ENCODE measurements at regions not wholly inside any gene's neighbourhood (a gene's known extent, or its start where the extent isn't known, plus 50 kb on each side); places are given as distances from the start of the nearest gene placed in this dataset.

DNA sequence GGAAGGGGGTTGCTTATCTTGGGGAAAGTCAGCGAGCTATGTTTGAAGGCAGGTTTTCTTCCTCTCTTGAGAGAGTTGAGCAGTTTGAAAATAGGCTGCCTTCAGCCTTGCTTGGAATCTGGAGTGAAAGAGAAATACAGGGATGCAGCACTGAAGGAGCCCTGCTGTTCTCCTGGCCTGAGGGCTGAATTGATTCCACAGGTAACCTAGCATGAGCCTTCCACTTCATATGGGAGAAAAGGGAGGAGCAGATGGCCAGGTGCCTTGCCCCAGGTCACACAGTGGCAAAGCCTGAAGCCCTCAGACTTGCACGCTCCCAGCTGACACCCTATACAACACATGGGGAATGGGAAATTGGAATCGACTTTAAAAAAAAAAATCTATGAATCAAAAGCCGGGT, 88.0 kb upstream of the WLS start:
- TF ChIP-seq, protein P1, sequence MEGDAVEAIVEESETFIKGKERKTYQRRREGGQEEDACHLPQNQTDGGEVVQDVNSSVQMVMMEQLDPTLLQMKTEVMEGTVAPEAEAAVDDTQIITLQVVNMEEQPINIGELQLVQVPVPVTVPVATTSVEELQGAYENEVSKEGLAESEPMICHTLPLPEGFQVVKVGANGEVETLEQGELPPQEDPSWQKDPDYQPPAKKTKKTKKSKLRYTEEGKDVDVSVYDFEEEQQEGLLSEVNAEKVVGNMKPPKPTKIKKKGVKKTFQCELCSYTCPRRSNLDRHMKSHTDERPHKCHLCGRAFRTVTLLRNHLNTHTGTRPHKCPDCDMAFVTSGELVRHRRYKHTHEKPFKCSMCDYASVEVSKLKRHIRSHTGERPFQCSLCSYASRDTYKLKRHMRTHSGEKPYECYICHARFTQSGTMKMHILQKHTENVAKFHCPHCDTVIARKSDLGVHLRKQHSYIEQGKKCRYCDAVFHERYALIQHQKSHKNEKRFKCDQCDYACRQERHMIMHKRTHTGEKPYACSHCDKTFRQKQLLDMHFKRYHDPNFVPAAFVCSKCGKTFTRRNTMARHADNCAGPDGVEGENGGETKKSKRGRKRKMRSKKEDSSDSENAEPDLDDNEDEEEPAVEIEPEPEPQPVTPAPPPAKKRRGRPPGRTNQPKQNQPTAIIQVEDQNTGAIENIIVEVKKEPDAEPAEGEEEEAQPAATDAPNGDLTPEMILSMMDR (IDR thresholded peaks at IDR 0.05; ENCODE audit: control extremely low read depth in 1 of 3, insufficient read depth in 1 of 3, low read depth in 1 of 3, low read length in 3 of 3): no peak
- no peak for TF ChIP-seq TAF1 (IDR thresholded peaks at IDR 0.05; ENCODE audit: low read depth, low read length)
